Suprapubic skin (tissue), 4 donors: ENCODE measurements at regions not wholly inside any gene's neighbourhood (a gene's known extent, or its start where the extent isn't known, plus 50 kb on each side); places are given as distances from the start of the nearest gene placed in this dataset.

Experiments
- CTCF ChIP-seq, 2 donors: fragments of 200-600 bp in 1 of 2; fragments of 450-650 bp in 1 of 2; sonication (generic) in 1 of 2; IDR thresholded peaks; one replicate each; pipeline ENCODE4 v1.5.1; 2016 to 2019; ENCODE audit warnings: antibody characterized with exemption in 2 of 2, mild to moderate bottlenecking in 1 of 2, moderate library complexity in 1 of 2
- POLR2A ChIP-seq, 2 donors: fragments of 450-650 bp; IDR thresholded peaks; one replicate each; pipeline ENCODE4 v1.6.1; 2017; ENCODE audit warnings: antibody characterized with exemption in 2 of 2, mild to moderate bottlenecking in 2 of 2, moderate library complexity in 2 of 2
- POLR2AphosphoS5 ChIP-seq, 3 donors: sonication (generic); formaldehyde crosslinking; IDR thresholded peaks; one replicate each; pipeline ENCODE4 v1.6.1; 2017; ENCODE audit warnings: antibody characterized with exemption in 3 of 3

- TF ChIP-seq CTCF (IDR thresholded peaks at IDR 0.05) = no peak
- TF ChIP-seq POLR2AphosphoS5 (IDR thresholded peaks at IDR 0.05) = no peak
- no peak for TF ChIP-seq POLR2A (IDR thresholded peaks at IDR 0.05)
Observed at GRCh38 chr3:126257984-126258383, 77.6 kb upstream of the ALDH1L1 start.
